ENCODE measurements at regions not wholly inside any gene's neighbourhood (a gene's known extent, or its start where the extent isn't known, plus 50 kb on each side); places are given as distances from the start of the nearest gene placed in this dataset.

GRCh38 chr15:70569091-70569713 is 194.2 kb downstream of the UACA start:
- DNase-seq: peak; percentile 43
- Histone ChIP-seq H3K27me3 (ENCODE audit: insufficient read depth, low read depth, severe bottlenecking) (peaks cover 90% of the 10 kb centered on the region), H3K36me3 (no peaks in the 10 kb centered on the region), H3K27ac (no peak overlapping the region), H3K9me3 (ENCODE audit: severe bottlenecking) (peaks cover 20% of the 10 kb centered on the region), H3K4me3 (ENCODE audit: low read depth, low read length) (no peak overlapping the region)
- peak; percentile 60 for TF ChIP-seq CTCF (IDR thresholded peaks at IDR 0.05; ENCODE audit: low read depth, low read length)

- H3K36me3 ChIP-seq: no peaks in the 10 kb centered on the region
- TF ChIP-seq CTCF (IDR thresholded peaks at IDR 0.05; ENCODE audit: low read depth, low read length): no peak
Measured at GRCh38 chr15:70566989-70567388, 196.4 kb downstream of the UACA start.

GRCh38 chr15:70566047-70566835 is 197.1 kb downstream of the UACA start:
- Histone ChIP-seq H3K27ac (no peak overlapping the region), H3K9me3 (ENCODE audit: severe bottlenecking) (no peaks in the 10 kb centered on the region), H3K27me3 (ENCODE audit: insufficient read depth, low read depth, severe bottlenecking) (peaks cover 97% of the 10 kb centered on the region), H3K36me3 (no peaks in the 10 kb centered on the region), H3K4me3 (ENCODE audit: low read depth, low read length) (no peak overlapping the region)
- TF ChIP-seq CTCF (IDR thresholded peaks at IDR 0.05; ENCODE audit: low read depth, low read length): no peak
- no peak for DNase-seq

More at GRCh38 chr15:70566989-70567388, 196.4 kb downstream of the UACA start:
- no peak overlapping the region for H3K27ac ChIP-seq
- peaks cover under 1% of the 10 kb centered on the region for H3K9me3 ChIP-seq (ENCODE audit: severe bottlenecking)
- no peak overlapping the region for H3K4me3 ChIP-seq (ENCODE audit: low read depth, low read length)
- DNase-seq: no peak
- H3K27me3 ChIP-seq (ENCODE audit: insufficient read depth, low read depth, severe bottlenecking): peaks cover 91% of the 10 kb centered on the region

GRCh38 chr15:70563561-70564095 is 199.7 kb downstream of the UACA start:
- no peak for DNase-seq
- TF ChIP-seq CTCF (IDR thresholded peaks at IDR 0.05; ENCODE audit: low read depth, low read length): no peak
- H3K9me3 ChIP-seq (ENCODE audit: severe bottlenecking): no peaks in the 10 kb centered on the region
- H3K4me3 ChIP-seq (ENCODE audit: low read depth, low read length): no peak overlapping the region
- peaks cover 89% of the 10 kb centered on the region for H3K27me3 ChIP-seq (ENCODE audit: insufficient read depth, low read depth, severe bottlenecking)
- no peaks in the 10 kb centered on the region for H3K36me3 ChIP-seq
- H3K27ac ChIP-seq: no peak overlapping the region

GRCh38 chr15:70562906-70563305 is 200.5 kb downstream of the UACA start:
- Histone ChIP-seq H3K36me3 (no peaks in the 10 kb centered on the region), H3K27me3 (ENCODE audit: insufficient read depth, low read depth, severe bottlenecking) (peaks cover 91% of the 10 kb centered on the region), H3K27ac (no peak overlapping the region), H3K4me3 (ENCODE audit: low read depth, low read length) (no peak overlapping the region), H3K9me3 (ENCODE audit: severe bottlenecking) (no peaks in the 10 kb centered on the region)
- TF ChIP-seq CTCF (IDR thresholded peaks at IDR 0.05; ENCODE audit: low read depth, low read length): no peak
- DNase-seq: no peak

Data from WERI-Rb-1 (cell line).